ENCODE measurements at regions not wholly inside any gene's neighbourhood (a gene's known extent, or its start where the extent isn't known, plus 50 kb on each side); places are given as distances from the start of the nearest gene placed in this dataset.

DNA sequence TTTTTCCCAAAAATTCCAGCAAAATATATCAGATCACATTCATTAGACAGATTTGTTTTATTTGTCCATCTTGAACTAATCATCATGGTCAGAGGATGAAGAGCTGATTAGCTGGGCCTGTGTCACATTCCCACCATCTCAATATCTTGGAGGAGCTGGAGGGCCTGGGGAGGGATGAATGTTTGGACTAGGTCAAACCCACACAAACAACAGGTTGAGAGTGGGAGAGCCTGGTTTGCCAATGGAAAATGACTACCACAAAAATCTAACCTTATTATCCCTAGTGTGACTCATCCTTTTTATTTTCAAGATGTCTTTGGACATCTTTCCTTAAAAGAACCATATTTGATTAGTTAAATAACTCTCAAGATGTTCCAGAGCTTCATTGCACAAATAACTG lies 242.4 kb downstream of the OGFRL1 start:
- TF ChIP-seq, protein P1, sequence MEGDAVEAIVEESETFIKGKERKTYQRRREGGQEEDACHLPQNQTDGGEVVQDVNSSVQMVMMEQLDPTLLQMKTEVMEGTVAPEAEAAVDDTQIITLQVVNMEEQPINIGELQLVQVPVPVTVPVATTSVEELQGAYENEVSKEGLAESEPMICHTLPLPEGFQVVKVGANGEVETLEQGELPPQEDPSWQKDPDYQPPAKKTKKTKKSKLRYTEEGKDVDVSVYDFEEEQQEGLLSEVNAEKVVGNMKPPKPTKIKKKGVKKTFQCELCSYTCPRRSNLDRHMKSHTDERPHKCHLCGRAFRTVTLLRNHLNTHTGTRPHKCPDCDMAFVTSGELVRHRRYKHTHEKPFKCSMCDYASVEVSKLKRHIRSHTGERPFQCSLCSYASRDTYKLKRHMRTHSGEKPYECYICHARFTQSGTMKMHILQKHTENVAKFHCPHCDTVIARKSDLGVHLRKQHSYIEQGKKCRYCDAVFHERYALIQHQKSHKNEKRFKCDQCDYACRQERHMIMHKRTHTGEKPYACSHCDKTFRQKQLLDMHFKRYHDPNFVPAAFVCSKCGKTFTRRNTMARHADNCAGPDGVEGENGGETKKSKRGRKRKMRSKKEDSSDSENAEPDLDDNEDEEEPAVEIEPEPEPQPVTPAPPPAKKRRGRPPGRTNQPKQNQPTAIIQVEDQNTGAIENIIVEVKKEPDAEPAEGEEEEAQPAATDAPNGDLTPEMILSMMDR (IDR thresholded peaks at IDR 0.05 in 4 of 5, conservative IDR thresholded peaks at IDR 0.05 in 1 of 5): no peak
- TF ChIP-seq POLR2A (IDR thresholded peaks at IDR 0.05): no peak
